NOMO-1 treated with dmso at 0.1 percent for 144 hours (cell line): ENCODE measurements at regions not wholly inside any gene's neighbourhood (a gene's known extent, or its start where the extent isn't known, plus 50 kb on each side); places are given as distances from the start of the nearest gene placed in this dataset.

Source experiments
- DNase-seq: peaks from one replicate; lab custom pipeline; 2025; ENCODE audit not compliant: unreplicated experiment; lab: John Stamatoyannopoulos, UW

DNA sequence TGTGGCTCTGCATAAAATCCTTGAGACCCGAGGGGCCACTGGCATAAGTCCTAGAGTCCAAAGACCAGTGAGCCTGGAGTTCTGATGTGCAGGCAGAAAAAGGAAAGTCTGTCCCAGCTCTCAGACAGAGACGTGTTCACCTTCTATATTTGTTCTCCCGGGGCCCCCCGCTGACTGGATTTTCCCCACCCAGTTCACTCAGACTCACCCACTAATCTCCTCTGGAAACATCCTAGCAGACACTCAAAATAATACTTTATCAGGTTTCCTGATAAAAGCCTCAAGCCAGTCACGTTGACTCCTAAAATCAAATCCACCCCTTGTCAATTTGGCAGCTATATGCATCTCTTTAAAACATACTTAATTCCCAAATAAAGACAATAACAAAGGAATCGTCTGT, 1084.2 kb upstream of the NCAM2 start:
- no peak for DNase-seq

DNA sequence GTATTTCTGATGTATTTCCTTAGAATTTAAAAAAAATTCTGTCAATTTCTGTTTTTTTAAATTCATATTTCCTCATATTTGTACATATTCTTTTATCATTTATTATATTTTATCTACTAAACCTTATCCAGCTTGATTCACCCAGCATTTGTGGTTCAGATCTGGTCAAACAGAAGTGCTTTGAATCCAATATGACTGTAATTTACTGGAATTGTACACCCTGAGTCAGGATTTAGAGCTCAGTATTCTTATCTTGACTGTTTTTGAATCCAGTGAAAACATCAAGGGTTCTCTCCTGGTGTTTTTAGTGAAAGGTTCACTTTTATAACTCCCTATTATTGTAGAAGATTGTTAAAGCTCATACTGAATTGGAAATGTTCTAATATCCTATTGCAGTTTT, 1077.0 kb upstream of the NCAM2 start:
- DNase-seq: no peak

DNA sequence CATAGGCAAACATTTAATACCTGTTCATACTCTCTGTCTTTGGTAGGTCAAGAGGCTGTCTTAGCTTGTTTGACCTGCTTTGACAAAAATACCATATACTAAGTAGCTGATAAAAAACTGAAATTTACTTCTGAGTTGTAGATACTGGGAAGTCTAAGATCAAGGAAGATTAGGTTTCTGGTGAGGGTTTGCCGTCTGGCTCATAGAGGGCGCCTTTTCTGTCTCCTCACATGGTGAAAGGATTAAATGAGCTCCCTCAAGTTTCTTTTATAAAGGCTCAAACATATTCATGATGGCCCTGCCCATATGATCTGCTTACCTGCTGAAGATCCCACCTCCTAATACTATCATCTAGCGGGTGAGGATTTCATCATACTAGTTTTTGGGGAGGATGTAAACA, 1076.1 kb upstream of the NCAM2 start:
- DNase-seq: no peak

DNA sequence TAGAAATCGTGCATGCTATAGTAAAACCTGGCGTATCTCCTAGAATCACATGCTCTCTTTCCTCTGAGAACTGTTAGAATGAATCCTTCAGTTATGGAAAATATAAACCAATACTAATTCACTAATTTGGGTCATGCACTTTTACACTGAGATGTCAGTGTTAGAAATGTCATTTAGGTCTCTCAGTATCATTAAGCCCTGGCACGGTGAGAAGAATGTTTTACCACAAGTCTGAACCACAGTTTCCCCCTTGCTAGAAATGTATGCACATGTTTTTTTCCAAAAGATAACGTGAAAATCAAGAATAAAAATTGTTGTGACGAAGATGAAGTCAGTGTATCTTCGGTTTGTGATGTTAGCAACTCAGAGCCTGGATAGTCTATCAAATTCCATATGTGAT, 1062.7 kb upstream of the NCAM2 start:
- no peak for DNase-seq

DNA sequence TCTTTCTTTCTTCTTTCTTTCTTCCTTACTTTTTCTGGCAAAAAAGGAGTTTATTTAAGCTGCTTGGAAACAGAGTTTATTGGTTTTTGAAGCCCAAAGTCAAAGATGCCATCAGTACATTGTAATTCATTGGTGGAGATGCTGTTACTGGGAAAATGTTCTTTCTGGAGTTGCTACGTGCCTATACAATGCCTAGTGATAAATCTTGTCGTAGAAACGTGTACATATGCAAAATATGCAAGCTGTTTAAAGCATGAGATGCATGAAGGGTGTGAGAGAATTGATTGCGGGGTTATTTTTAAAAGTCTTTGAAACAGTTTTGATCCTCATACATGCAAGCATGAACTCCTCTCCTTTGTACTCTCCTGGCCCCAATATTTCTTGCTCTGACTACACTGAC, 1060.6 kb upstream of the NCAM2 start:
- DNase-seq: no peak

DNA sequence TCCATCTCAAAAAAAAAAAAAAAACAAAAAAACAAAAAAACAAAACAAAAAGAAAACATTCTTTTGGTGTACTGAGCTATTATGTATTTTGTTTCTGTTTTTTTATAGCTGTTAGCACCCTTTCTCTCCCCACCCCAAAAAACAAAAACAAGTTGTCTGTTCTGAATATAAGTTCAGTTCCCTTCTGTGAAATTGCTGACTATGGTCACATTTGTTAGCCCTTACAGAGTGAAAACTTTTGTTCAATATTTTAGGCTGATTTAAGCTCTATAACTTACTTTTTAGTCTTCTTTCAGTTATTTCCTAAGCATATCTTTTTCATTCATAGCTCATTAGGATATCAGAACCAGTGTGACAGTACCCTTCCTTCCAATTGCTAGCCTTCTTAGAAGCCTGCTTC, 1056.6 kb upstream of the NCAM2 start:
- DNase-seq: no peak

DNA sequence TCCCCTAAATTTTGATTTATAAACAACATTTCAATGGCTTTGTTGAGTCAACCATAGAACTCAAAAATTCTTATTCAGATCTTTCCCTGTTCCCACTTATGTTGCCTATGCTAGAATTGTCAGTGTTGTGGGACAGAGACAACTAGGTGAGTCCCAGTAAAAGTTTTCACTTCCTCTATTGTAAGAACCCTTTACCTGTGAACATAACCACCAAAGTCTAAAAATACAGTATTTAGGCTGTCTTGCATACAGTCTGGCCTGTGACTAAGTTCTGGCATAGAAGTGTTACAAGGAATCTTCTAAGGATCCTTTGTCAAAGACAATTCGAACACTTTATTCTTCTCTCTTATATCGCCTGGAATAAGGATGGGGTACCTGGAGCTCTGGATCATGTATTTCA, 1047.9 kb upstream of the NCAM2 start:
- DNase-seq: no peak

DNA sequence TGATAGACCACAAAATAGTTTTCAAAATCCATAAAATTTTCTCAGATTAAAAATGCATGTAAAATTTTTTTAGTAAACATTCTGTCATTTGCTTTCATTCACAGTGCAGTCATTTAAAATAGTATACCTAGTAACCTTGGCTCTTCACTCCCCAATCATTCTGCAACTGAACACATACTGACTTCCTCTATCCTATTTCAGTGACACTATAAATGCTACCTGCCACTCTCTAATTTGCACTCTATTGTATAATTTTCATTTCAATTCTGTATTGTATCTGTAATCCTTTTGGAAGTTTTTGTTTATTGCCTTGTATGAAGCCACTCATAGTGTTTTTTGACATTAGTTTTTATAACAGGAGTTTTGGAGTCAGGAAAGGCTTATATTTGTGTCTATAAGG, 1029.1 kb upstream of the NCAM2 start:
- no peak for DNase-seq

DNA sequence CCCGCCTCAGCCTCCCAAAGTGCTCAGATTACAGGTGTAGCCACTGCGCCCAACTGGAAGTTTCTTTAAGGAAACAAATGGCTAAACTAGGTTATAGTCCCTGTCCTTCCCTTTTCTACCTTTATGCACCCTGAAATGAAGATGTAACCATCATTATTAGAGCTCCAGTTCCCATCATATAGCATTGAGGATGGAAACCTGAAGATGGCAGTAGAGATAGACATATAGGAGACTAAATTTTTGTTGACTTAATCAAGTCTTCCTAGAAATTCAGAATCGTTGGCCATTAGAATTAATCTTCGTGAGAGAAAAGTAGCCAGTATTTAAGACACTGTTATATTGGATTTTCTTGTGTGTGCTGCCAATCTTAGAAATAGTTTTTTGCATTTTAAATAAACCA, 1016.3 kb upstream of the NCAM2 start:
- DNase-seq: no peak

DNA sequence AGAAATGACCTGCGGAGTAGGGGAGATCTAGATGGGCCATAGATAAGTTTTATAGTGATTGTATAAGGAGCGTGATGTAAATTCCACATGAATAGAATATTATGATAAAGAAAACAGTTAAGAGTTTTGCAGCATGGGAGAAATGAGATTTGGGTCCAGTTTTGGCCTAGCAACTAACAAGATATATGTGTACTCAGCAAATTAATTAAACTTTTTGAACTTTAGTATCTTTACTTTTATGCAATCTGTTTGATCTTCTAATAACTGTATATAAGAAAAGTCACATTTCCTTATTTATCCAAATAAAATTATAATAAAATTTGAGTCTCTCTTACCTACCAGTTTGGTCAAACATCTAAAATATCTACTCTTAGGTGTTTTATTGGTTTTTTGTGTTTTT, 1011.8 kb upstream of the NCAM2 start:
- no peak for DNase-seq

DNA sequence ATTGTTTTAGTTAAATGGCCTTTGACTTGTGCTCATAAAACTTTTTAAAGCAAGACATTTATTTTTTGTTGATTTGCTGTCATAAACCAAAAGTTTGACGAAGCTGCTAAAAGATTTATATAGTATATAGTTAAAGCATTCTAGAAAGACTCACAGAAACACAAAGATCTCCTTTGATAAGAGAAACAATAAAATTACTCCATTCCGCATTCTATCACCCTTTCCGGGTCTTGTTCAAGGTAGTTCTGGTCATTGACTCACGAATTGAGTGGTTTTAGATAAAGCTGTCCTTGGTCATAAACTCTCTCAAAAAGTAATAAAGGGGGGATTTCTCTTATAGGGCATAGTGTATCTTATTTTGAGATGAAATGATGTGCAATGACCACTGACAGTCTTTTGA, 1010.5 kb upstream of the NCAM2 start:
- no peak for DNase-seq

DNA sequence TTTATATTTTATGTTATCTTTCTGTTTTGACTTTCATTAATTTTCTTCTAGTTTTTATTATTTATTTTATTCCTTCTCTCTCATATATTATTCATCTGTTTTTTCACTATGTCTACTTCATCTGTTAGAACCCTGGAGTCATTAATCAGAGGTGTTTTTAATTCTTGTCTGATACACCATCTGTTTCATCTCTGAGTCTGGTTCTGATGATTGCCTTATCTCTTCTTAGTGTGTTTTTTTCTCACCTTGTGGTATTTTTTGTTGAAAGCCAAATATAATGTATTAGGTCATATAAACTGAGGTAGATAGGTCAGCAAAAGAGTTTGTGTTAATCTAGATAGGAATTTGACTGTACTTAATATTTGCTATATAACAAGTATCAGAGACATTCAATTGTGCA, 1005.7 kb upstream of the NCAM2 start:
- no peak for DNase-seq

DNA sequence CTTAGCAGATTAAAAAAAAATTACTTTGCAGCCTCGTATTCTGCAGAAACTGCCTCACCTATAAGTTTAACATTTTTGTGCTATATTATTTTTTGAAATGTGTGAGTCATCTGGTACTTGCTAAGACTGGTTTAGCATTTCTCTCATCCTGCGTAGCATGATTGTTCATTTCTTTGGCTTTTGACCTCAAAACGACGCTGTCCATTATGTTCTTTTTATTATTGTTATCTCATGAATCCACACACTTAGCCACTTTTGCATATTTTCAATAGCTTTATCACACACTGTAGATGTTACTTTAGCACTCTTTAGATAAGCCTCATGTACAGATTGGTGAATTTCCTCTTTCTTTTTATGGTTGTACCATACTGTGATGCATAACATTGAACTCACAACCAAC, 1004.9 kb upstream of the NCAM2 start:
- no peak for DNase-seq

DNA sequence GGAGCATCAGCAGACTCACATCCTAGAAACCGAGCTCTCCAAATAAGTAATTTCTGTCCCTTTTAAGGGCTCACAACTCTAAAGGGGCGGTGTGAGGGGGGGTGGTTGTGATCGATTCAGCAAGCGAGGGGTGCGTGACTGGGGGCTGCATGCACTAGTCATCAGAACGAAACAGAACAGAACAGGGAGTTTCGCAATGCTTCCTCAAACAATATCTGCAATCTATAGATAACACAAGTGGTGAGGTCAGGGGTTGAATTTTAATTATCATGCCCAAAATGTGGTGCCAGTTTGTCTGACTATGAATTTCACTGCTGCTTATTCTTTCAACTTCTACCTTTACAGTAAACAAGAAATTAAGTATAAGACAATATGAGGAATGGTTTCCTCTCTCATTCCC, 1003.0 kb upstream of the NCAM2 start:
- DNase-seq: no peak

DNA sequence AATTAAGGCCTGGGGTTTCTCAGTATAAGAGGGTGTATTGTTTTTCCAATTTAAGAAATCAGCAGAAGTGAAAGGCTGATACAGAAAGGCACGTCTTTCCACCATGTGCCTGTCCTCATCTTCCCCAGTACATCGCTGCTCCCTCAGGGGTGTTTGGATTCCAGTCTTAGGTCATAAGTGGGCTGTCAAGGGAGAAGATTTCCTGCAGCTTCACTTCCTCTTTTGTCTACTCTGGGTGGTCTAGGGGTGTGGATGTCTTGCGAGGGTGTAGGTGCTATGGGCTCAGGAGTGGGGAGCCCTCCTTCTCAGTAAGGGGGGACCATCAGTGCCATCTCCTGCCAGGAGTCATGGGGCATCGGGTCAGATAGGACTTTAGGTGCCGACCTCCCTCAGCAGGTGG, 999.8 kb upstream of the NCAM2 start:
- DNase-seq: no peak

DNA sequence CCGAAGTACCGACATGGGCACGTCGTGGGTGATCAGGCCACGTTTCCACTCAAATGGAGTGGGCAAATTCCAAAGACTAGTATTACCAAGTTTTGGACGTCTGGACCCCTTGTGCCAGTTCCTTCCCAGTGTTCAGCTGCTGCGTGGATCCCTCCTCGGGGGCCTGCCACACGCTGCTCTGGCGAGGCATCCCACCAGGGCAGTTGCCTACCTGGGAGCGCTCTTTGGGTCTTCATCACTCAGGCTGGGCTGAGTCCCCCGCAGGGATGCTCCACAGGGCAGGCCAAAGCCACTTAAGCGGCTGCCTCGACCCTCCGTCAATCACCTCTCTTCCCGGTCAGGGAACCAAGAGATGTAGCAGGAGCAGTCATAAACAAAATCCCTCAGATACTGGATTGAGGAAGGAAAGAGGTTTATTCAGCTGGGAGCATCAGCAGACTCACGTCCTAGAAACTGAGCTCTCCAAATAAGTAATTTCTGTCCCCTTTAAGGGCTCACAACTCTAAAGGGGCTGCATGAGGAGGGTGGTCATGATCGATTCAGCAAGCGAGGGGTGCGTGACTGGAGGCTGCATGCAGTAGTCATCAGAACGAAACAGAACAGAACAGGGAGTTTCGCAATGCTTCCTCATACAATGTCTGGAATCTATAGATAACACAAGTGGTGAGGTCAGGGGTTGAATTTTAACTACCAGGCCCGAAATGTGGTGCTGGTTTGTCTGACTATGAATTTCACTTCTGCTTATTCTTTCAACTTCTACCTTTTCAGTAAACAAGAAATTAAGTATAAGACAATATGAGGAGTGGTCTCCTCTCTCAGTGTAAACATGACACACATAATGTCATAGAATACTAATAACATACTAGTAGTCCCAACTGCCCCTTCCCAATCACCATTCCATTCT, 998.6 kb upstream of the NCAM2 start:
- DNase-seq: peak; percentile 67

DNA sequence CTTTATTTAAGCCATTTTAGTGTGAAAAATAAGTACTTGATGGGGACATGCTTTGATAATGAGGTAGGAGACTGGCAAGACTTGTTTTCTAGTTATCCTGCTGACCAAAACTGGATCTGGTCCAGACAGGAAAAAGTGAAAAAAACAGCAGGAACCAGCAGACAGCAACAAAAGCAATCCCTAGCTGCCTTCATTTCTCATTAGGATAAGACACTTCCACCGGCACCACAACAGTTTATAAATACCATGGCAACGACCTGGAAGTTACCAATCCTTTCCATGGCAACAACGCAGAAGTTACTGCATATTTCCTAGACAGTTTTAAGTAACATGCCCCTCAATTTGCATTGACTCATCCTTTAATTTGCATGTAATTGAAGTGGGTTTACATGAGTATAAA, 993.8 kb upstream of the NCAM2 start:
- DNase-seq: no peak

DNA sequence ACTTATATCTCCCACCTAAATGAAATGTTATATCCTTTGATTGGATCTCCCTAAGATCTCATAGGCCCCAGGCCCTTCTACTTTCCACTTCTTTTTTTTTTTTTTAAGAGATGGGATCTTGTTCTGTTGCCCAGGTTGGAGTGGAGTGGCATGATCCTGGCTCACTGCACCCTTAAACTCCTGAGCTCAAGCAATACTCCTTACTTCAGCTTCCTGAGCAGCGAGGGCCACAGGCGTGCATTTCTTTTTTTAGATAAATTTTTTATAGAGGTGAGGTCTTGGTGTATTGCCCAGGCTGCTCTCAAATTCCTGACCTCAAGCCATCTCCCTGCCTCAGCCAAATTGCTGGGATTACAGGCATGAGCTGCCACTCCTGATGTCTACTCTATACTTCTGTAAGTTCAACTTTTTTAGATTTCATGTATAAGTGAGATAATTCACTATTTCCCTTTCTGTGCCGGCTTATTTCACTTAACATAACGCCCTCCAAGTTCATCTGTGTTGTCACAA, 987.5 kb upstream of the NCAM2 start:
- DNase-seq: no peak

DNA sequence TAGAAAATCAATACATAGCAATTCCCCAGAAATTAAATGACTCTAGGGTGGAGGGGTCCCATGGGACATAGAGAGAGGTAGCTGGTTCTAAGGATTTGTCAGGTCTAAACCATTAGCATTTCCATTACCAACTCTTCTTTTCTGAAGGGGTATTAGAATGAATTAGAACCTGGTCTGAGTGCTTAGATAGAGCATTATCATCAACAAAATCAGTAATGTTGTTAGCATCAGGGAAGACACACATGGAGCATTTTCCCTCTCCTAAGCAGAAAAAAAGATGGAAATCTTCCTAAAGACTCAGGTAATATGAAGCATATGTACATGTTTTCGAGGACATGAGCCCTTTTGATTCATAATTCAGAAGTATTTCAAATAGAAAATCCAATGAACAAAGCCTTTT, 984.4 kb upstream of the NCAM2 start:
- DNase-seq: no peak

DNA sequence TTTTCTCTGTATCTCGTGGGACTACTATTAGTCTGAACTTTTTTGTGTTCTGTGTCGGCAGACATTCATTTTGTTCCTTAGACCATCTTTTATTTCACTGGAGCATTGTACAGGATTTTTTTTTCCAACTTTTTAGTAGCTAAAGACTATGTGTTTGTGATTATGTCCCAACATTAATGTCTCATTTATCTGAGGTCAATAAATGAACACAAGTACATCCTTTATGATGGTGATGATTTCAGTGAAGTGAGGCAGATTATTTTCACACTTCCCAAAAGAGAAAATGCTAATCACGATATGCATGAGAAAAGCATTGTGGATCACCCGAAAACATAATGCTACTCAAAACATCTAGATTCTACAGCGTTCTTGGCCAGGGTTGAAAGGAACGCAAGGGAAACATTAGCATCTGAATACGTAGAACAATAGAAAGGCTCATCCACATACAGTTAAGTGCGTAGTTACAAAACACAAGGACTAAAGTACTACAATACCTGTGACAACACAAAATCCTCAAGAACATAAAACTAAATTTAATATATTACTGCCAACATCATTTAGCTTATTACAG, 981.7 kb upstream of the NCAM2 start:
- no peak for DNase-seq

DNA sequence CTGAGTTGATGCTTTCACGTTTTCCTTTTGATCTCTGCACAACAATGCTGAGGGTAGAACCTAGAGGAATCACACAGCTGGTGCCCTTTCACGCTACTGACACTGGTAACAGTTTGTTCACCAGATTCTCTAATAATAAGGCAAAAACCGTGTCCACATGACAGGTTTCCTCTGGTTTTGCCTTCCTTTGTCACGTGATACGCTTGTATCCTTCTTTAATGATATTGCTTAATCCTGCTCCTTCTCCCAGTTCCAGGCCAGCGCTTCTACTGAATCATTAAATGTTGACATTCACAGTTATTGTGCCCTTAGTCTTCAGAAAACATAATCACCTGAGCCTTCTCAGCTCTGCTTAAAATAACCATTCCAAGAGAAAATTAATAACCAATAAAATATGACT, 978.2 kb upstream of the NCAM2 start:
- no peak for DNase-seq

DNA sequence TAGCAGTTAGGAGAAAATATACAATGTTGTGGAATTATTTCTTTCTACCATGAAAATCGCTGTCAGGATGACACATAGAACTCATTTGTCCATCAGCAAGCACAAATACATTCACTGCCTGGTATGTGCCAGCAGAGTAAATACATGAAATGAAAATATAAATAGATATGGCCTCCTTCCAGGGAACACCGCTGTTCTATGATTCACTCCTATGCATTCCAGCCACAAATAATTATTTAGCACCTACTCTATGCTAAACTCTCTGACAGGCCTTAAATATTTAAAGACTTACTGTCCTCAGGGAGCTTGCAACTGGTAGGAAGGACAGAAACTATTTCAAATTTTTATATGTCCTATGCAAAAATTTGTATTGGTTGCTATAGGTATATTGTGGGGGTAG, 975.0 kb upstream of the NCAM2 start:
- no peak for DNase-seq

DNA sequence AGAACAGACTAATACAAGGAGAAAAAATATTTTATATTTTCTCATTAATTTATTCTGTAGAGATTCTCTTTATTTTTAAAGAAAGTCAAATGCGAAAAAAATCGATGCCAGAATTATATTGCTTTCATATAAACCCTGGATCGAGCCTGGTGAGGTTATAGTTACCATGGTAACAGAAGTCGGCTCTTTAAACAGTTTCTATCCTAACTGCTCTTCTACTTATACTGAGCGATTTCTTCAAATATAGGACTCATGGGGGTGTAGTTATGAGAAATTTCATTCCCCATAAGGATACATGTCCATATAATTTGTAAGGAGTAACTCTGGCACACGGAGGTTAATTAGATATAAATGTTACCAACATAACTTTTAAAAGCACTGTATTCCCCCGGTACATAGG, 973.5 kb upstream of the NCAM2 start:
- DNase-seq: no peak
